ENCODE measurements at regions not wholly inside any gene's neighbourhood (a gene's known extent, or its start where the extent isn't known, plus 50 kb on each side); places are given as distances from the start of the nearest gene placed in this dataset.

GRCh38 chr2:121072784-121073183, 212.2 kb downstream of the TFCP2L1 start:
- TF ChIP-seq SREBF2 (IDR thresholded peaks at IDR 0.05; ENCODE audit: low read length) (no peak), POLR2AphosphoS5 (IDR thresholded peaks at IDR 0.05; ENCODE audit: low read length) (no peak), CTCF (IDR thresholded peaks at IDR 0.05 in 2 of 3, conservative IDR thresholded peaks at IDR 0.05 in 1 of 3; ENCODE audit: control insufficient read depth in 2 of 3, extremely low read depth in 1 of 3, insufficient read depth in 1 of 3, low read depth in 3 of 3, low read length in 3 of 3) (no peak), RAD51 (IDR thresholded peaks at IDR 0.05) (no peak), TARDBP (IDR thresholded peaks at IDR 0.05; ENCODE audit: borderline replicate concordance) (no peak), CHD4 (IDR thresholded peaks at IDR 0.05) (no peak), EZH2 (IDR thresholded peaks at IDR 0.05; ENCODE audit: borderline replicate concordance, control insufficient read depth, low read depth, low read length) (no peak)
- TF ChIP-seq, protein P1, sequence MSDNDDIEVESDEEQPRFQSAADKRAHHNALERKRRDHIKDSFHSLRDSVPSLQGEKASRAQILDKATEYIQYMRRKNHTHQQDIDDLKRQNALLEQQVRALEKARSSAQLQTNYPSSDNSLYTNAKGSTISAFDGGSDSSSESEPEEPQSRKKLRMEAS (IDR thresholded peaks at IDR 0.05; ENCODE audit: low read depth, low read length): no peak
- TF ChIP-seq, protein P2, sequence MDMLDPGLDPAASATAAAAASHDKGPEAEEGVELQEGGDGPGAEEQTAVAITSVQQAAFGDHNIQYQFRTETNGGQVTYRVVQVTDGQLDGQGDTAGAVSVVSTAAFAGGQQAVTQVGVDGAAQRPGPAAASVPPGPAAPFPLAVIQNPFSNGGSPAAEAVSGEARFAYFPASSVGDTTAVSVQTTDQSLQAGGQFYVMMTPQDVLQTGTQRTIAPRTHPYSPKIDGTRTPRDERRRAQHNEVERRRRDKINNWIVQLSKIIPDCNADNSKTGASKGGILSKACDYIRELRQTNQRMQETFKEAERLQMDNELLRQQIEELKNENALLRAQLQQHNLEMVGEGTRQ (IDR thresholded peaks at IDR 0.05; ENCODE audit: borderline replicate concordance, low read depth, low read length): no peak
